Fibroblast of villous mesenchyme (primary cell): ENCODE measurements at regions not wholly inside any gene's neighbourhood (a gene's known extent, or its start where the extent isn't known, plus 50 kb on each side); places are given as distances from the start of the nearest gene placed in this dataset.
"Not testable (repeated sequence)": the region's sequence is repeated elsewhere in the genome, so short reads cannot be mapped to it uniquely, and the experiment has no call there.

Experiments
- DNase-seq: peaks from one replicate; pipeline ENCODE4 v3.0.0-alpha.2; 2010; ENCODE audit warnings: low read depth
- H3K4me3 ChIP-seq: 2 replicates; pipeline ENCODE4 v1.5.1; 2011; ENCODE audit warnings: low read depth, mild to moderate bottlenecking, low read length
- TF ChIP-seq, protein P1 (sequence below): IDR thresholded peaks from 2 replicates; pipeline ENCODE4 v1.5.1; 2012; ENCODE audit warnings: low read depth, mild to moderate bottlenecking, low read length; ENCODE audit not compliant: insufficient read depth

DNA sequence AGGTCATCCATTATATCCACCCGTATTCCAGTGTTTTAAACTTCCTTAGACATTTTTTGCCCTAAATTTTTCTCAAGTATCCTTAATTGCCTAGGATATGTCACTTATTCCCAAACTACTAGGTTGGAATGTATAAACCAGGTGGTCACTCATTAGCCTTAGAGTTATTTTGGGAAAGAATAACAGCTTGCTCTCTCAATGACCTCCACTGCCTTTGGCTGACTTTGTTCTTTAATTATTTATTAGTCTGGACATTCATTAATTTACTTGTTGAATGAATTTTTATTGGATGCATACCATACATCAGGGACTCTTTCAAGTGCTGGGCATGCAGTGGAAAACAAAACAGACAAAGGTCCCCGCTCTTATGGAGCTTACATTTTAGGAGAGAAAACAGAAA is 609.3 kb upstream of the IGFBP7 start:
- H3K4me3 ChIP-seq: no peak overlapping the region
- TF ChIP-seq, protein P1, sequence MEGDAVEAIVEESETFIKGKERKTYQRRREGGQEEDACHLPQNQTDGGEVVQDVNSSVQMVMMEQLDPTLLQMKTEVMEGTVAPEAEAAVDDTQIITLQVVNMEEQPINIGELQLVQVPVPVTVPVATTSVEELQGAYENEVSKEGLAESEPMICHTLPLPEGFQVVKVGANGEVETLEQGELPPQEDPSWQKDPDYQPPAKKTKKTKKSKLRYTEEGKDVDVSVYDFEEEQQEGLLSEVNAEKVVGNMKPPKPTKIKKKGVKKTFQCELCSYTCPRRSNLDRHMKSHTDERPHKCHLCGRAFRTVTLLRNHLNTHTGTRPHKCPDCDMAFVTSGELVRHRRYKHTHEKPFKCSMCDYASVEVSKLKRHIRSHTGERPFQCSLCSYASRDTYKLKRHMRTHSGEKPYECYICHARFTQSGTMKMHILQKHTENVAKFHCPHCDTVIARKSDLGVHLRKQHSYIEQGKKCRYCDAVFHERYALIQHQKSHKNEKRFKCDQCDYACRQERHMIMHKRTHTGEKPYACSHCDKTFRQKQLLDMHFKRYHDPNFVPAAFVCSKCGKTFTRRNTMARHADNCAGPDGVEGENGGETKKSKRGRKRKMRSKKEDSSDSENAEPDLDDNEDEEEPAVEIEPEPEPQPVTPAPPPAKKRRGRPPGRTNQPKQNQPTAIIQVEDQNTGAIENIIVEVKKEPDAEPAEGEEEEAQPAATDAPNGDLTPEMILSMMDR: no peak
- no peak for DNase-seq

DNA sequence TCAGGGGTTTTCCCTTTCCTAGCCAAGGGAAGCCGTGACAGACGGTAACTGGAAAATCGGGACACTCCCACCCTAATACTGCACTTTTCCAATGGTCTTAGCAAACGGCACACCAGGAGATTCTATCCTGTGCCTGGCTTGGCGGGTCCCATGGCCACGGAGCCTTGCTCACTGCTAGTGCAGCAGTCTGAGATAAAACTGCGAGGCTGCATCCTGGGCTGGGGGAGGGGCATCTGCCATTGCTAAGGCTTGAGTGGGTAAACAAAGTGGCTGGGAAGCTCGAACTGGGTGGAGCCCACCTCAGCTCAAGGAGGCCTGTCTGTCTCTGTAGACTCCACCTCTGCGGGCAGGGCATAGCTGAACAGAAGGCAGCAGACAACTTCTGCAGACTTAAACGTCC is 604.1 kb upstream of the IGFBP7 start:
- DNase-seq, H3K4me3 ChIP-seq: not testable (repeated sequence)

DNA sequence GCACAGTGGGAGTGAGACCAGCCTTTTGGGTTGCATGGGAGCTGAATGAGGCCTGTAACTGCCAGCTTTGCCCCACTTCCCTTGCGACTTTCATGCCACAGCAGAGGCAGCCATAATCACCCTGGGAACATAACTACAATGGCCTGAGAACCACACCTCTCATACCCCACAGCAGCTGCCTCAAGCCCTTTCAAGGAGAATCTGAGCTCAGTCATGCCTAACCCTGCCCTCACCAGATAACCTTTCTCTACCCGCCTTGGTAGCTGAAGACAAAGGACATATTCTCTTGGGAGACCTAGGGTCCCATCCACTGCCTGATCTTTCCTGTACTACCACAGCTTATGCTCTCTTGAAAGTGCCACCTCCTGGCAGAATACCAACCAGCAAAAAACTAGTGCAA is 599.9 kb upstream of the IGFBP7 start:
- TF ChIP-seq, protein P1: no peak
- DNase-seq: no peak
- H3K4me3 ChIP-seq: no peak overlapping the region

DNA sequence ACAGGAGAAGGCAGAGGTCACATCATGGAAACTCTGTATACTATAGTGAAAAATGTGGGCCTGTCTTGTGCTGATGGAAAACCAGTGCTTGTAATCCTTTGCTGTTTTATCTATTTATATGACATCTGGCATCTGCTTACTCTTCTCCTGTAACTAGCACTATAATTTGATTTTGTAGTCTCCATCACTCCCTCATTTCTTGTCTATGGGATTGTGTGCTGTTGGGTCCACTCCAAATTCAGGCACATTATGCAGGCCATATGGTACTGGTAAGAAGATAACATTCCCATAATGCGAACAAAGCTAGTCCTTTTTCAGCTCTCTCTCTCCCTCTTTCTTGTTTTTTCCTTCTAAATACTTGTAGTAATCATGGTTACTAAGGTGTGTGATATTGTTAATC is 581.2 kb upstream of the IGFBP7 start:
- DNase-seq: no peak
- TF ChIP-seq, protein P1: no peak

DNA sequence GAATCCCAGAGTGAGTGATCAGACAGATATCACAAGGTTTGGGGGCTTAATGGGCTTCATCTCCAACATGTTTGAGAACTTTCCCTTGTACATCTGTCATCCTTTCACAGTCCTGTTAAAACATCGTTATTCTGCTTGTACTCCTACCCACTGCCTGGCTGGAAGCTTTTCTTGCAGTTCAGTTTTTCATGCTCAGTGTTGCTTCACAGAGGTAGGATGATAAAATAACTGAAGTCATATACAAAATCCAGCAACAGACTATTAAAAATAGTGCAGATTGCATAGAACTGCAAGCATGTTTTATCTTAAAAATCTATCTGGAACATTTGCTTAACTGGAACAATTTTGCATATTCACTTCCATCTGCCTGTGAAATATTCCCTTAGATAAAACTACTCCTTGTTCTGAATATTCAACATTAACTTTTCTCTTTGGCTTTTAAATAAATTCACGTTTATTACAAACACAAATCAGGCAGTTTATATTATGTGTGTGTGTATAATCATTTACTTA is 579.6 kb upstream of the IGFBP7 start:
- DNase-seq: no peak
- H3K4me3 ChIP-seq: no peak overlapping the region
- TF ChIP-seq, protein P1: no peak

More for the DNA sequence above, 581.2 kb upstream of the IGFBP7 start:
- H3K4me3 ChIP-seq: no peak overlapping the region

DNA sequence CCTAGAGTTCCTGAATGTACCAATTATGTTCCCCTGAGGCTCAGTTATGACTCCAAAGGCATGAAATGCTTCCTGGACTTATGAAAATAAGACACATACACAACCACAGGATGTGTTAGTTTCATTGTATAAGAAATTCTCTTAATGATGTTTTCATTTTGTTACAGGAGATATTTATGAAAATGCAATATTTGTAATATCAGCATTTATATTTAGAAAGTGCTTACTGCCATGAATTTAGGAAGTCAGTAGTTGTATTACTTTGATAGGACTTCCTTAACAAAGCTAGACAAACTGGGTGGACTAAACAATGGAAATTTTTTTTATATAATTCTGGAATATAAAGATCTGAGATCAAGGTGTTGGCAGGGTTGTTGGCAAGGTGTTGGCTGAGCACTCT is 572.1 kb upstream of the IGFBP7 start:
- no peak overlapping the region for H3K4me3 ChIP-seq
- no peak for DNase-seq
- TF ChIP-seq, protein P1: no peak

DNA sequence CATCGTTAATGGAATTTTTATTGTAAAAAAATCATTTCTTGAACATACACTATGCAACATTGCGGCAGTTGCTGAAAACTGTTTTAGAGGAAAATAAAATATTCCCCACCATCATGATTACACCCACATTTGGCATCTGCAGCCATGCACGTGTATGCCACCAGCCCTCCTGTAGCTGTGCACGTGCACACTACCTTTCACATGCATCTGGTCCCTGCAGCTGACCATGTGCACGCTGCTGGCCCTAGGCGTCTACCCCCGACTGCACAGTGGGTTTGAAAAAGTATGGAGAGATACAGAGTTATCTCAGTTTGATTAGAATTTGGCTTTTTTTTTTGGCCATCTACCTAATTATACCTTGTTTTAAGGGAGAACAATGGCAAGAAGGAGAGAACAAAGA is 569.8 kb upstream of the IGFBP7 start:
- DNase-seq: no peak
- no peak overlapping the region for H3K4me3 ChIP-seq
- TF ChIP-seq, protein P1: no peak
